Fibroblast of the aortic adventitia (primary cell): ENCODE measurements at regions not wholly inside any gene's neighbourhood (a gene's known extent, or its start where the extent isn't known, plus 50 kb on each side); places are given as distances from the start of the nearest gene placed in this dataset.

Experiments
- DNase-seq: peaks from one replicate; pipeline ENCODE4 v3.0.0-alpha.2; 2010; ENCODE audit warnings: low read depth
- H3K4me3 ChIP-seq: 2 replicates; pipeline ENCODE4 v1.5.1; 2011; ENCODE audit warnings: low read depth, mild to moderate bottlenecking, control low read depth, low read length, moderate library complexity
- CTCF ChIP-seq: IDR thresholded peaks from 2 replicates; pipeline ENCODE4 v1.5.1; 2011; ENCODE audit warnings: mild to moderate bottlenecking, low read length, control low read depth, inconsistent platforms; ENCODE audit not compliant: insufficient read depth

DNA sequence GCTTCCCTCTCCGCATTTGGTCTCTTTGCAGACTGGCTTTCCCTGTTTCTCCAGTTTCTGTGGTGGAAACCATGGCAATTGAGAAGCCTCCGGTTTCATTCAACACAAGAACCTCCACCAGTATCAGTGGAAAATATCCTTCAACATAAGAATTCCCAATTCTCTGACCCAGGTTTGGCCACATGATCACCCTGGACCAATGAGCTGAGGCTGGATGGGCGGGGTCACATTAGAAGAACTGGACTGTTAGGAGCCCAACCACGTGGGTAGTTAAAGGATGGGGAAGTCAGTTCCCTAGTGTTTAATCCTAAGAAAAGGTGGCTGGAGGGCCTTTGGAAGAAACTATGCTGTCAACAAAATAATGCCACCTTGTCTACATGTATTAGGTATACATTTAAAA is 336.3 kb downstream of the DMRT2 start:
- no peak overlapping the region for H3K4me3 ChIP-seq
- no peak for DNase-seq
- TF ChIP-seq CTCF = no peak

- no peak overlapping the region for H3K4me3 ChIP-seq
- DNase-seq = no peak
- no peak for TF ChIP-seq CTCF
Measured at GRCh38 chr9:1388216-1388615, 338.1 kb downstream of the DMRT2 start.

DNA sequence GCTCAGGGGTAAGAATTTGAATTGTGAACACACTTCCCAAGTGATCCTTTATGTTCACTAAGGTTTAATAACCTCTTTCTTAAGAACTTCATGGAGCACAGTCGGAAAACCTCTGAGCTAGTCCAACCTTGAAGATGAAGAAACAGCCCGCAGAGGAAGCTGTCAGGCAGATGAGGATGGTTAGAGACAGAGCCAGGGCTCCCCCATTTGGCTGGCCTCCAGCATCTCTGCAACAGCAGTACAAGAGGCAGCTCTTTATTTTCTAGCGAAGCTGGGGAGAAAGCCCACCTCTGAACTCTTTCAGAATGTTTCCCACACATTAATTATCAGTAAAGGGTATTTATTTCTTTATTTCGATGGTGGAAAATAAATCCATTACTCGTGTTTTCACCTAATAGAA is 350.8 kb downstream of the DMRT2 start:
- no peak overlapping the region for H3K4me3 ChIP-seq
- no peak for TF ChIP-seq CTCF
- DNase-seq = no peak

GRCh38 chr9:1404940-1405339 is 354.8 kb downstream of the DMRT2 start:
- DNase-seq = no peak
- TF ChIP-seq CTCF = no peak

GRCh38 chr9:1411826-1412225 is 361.7 kb downstream of the DMRT2 start:
- TF ChIP-seq CTCF = no peak
- H3K4me3 ChIP-seq = no peak overlapping the region
- no peak for DNase-seq

More at GRCh38 chr9:1404940-1405339, 354.8 kb downstream of the DMRT2 start:
- H3K4me3 ChIP-seq = no peak overlapping the region

GRCh38 chr9:1414711-1415131 is 364.6 kb downstream of the DMRT2 start:
- no peak for DNase-seq
- no peak for TF ChIP-seq CTCF
- H3K4me3 ChIP-seq = no peak overlapping the region

- no peak for DNase-seq
- H3K4me3 ChIP-seq = no peak overlapping the region
- TF ChIP-seq CTCF = no peak
Measured at GRCh38 chr9:1415146-1415545, 365.0 kb downstream of the DMRT2 start.
